HepG2 (cell line): ENCODE measurements at regions not wholly inside any gene's neighbourhood (a gene's known extent, or its start where the extent isn't known, plus 50 kb on each side); places are given as distances from the start of the nearest gene placed in this dataset.
A peak's percentile ranks its signal among the peaks of the same experiment; 100 is the strongest.

Experiments used
- ARID3A ChIP-seq: IDR thresholded peaks from 2 replicates; pipeline ENCODE4 v1.6.1; 2012; ENCODE audit warnings: low read depth, low read length, improper control_type of control experiment
- CBX1 ChIP-seq: IDR thresholded peaks from one replicate; pipeline ENCODE4 v1.6.1; 2016; ENCODE audit warnings: antibody characterized with exemption, low read depth
- CHD4 ChIP-seq: fragments of 200-600 bp; sonication (generic); IDR thresholded peaks from 2 replicates; pipeline ENCODE4 v1.7.0; 2017; ENCODE audit warnings: mild to moderate bottlenecking, low read length, borderline replicate concordance
- CREB3 ChIP-seq: sonication (generic); formaldehyde crosslinking; IDR thresholded peaks from 2 replicates; pipeline ENCODE4 v1.5.0; 2020; ENCODE audit warnings: missing genetic modification reagents
- GATAD1 ChIP-seq: IDR thresholded peaks from 2 replicates; pipeline ENCODE4 v1.6.1; 2016; ENCODE audit warnings: missing genetic modification reagents, missing compliant biosample characterization
- HNF1A ChIP-seq, 2 experiments: sonication (generic) in 1 of 2; formaldehyde crosslinking in 1 of 2; IDR thresholded peaks; 2 replicates each; pipeline versions ENCODE4 v1.4.0 to v1.6.1; 2016 to 2020; ENCODE audit warnings: borderline replicate concordance in 1 of 2, low read depth in 1 of 2, mild to moderate bottlenecking in 1 of 2, missing genetic modification reagents in 1 of 2
- KDM2A ChIP-seq: sonication (generic); formaldehyde crosslinking; IDR thresholded peaks from 2 replicates; pipeline ENCODE4 v1.4.0; 2020; ENCODE audit warnings: low read depth, missing genetic modification reagents, borderline replicate concordance
- MAFK ChIP-seq, 2 experiments: IDR thresholded peaks in 1 of 2; conservative IDR thresholded peaks in 1 of 2; 2 replicates each; pipeline ENCODE4 v1.6.1; 2011; ENCODE audit warnings: improper control_type of control experiment in 2 of 2, low read length in 2 of 2
- MED1 ChIP-seq: sonication (generic); formaldehyde crosslinking; IDR thresholded peaks from 2 replicates; pipeline ENCODE4 v1.4.0; 2020; ENCODE audit warnings: missing genetic modification reagents
- MIER2 ChIP-seq: IDR thresholded peaks from 2 replicates; pipeline ENCODE4 v1.6.1; 2016; ENCODE audit warnings: missing biosample characterization, missing genetic modification reagents
- NR2C2 ChIP-seq: sonication (generic); formaldehyde crosslinking; IDR thresholded peaks from 2 replicates; pipeline ENCODE4 v1.4.0; 2020; ENCODE audit warnings: missing genetic modification reagents, mild to moderate bottlenecking, moderate library complexity, borderline replicate concordance
- PPARG ChIP-seq: conservative IDR thresholded peaks from 2 replicates; pipeline ENCODE4 v1.6.1; 2016; ENCODE audit warnings: missing biosample characterization, missing genetic modification reagents
- RARG ChIP-seq: sonication (generic); formaldehyde crosslinking; IDR thresholded peaks from 2 replicates; pipeline ENCODE4 v1.4.0; 2020; ENCODE audit warnings: low read depth, mild to moderate bottlenecking, missing genetic modification reagents
- RCOR2 ChIP-seq: IDR thresholded peaks from 2 replicates; pipeline ENCODE4 v1.6.1; 2016; ENCODE audit warnings: missing biosample characterization, missing genetic modification reagents
- SIX4 ChIP-seq: sonication (generic); formaldehyde crosslinking; IDR thresholded peaks from 2 replicates; pipeline ENCODE4 v1.4.0; 2020; ENCODE audit warnings: missing genetic modification reagents
- TEF ChIP-seq: sonication (generic); formaldehyde crosslinking; IDR thresholded peaks from 2 replicates; pipeline ENCODE4 v1.5.0; 2020; ENCODE audit warnings: missing genetic modification reagents
- ZNF441 ChIP-seq: sonication (generic); formaldehyde crosslinking; IDR thresholded peaks from 2 replicates; pipeline ENCODE4 v1.7.0; 2021; ENCODE audit warnings: missing genetic modification reagents, borderline replicate concordance
- ZNF484 ChIP-seq: sonication (generic); formaldehyde crosslinking; IDR thresholded peaks from 2 replicates; pipeline ENCODE4 v1.5.1; 2020; ENCODE audit warnings: mild to moderate bottlenecking, low read depth, missing genetic modification reagents, borderline replicate concordance
- ZNF501 ChIP-seq: sonication (generic); formaldehyde crosslinking; IDR thresholded peaks from 2 replicates; pipeline ENCODE4 v1.5.1; 2020; ENCODE audit warnings: mild to moderate bottlenecking, moderate library complexity, missing genetic modification reagents
- ZNF674 ChIP-seq: sonication (generic); formaldehyde crosslinking; IDR thresholded peaks from 2 replicates; pipeline ENCODE4 v1.5.0; 2020; ENCODE audit warnings: low read depth, mild to moderate bottlenecking, missing genetic modification reagents
- ZNF792 ChIP-seq: IDR thresholded peaks from 2 replicates; pipeline ENCODE4 v1.6.1; 2016

- TF ChIP-seq HNF1A (IDR thresholded peaks at IDR 0.05; ENCODE audit: low read depth) (no peak), HNF1A (CRISPR knock-in tag; IDR thresholded peaks at IDR 0.05; ENCODE audit: borderline replicate concordance) (0 out of 2 replicates have a peak, but pooled peaks have one; percentile 34), ARID3A (peak; percentile 21; the same call in 1 of the 2 replicates), SIX4 (CRISPR knock-in tag) (no peak), ZNF501 (CRISPR knock-in tag) (0 out of 2 replicates have a peak, but pooled peaks have one; percentile 34), ZNF441 (CRISPR knock-in tag) (0 out of 2 replicates have a peak, but pooled peaks have one; percentile 34), CBX1 (no peak), NR2C2 (no peak), MIER2 (CRISPR knock-in tag) (peak; percentile 22; the same call in 1 of the 2 replicates), MAFK (conservative IDR thresholded peaks at IDR 0.05 in 1 of 2, IDR thresholded peaks at IDR 0.05 in 1 of 2; ENCODE audit: low read length in 2 of 2) (peak; percentile 52 to 71), CREB3 (no peak), RARG (CRISPR knock-in tag) (no peak), PPARG (CRISPR knock-in tag) (0 out of 2 replicates have a peak, but pooled peaks have one; percentile 15), TEF (CRISPR knock-in tag) (0 out of 2 replicates have a peak, but pooled peaks have one; percentile 36), RCOR2 (CRISPR knock-in tag) (peak; percentile 38; the same call in 1 of the 2 replicates), ZNF484 (CRISPR knock-in tag) (no peak), MED1 (CRISPR knock-in tag) (peak; percentile 45; the same call in 1 of the 2 replicates), ZNF674 (CRISPR knock-in tag) (no peak), CHD4 (no peak), GATAD1 (CRISPR knock-in tag) (0 out of 2 replicates have a peak, but pooled peaks have one; percentile 36), ZNF792 (CRISPR knock-in tag) (0 out of 2 replicates have a peak, but pooled peaks have one; percentile 42), KDM2A (CRISPR knock-in tag) (peak; percentile 63; the same call in 1 of the 2 replicates)
Measured at GRCh38 chr16:80027007-80027965, 426.7 kb upstream of the MAF start (continued).
